ENCODE measurements at regions not wholly inside any gene's neighbourhood (a gene's known extent, or its start where the extent isn't known, plus 50 kb on each side); places are given as distances from the start of the nearest gene placed in this dataset.

GRCh38 chr9:129285979-129286772, 108.1 kb upstream of the IER5L start:
- no peak for DNase-seq (ENCODE audit: low read depth, low spot score)

DNA sequence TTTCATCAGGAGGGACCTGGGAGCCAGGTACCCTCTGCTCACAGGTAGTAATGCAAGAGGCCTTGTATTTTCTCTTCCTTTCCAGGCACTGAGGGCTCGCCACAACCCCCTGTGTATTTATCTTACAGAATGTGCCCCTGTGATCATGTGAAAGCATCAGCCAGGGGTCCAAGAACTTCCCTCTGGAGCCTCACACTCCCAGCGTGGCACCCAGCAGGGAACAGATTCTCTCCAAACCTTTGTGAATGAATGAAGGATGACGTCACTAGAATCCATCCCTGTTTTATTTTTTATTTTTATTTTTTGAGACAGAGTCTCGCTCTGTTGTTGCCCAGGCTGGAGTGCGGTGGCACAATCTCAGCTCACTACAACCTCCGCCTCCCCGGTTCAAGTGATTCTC, 107.3 kb upstream of the IER5L start:
- DNase-seq (ENCODE audit: low read depth, low spot score): no peak

GRCh38 chr9:129284607-129285291, 106.7 kb upstream of the IER5L start:
- no peak for DNase-seq (ENCODE audit: low read depth, low spot score)

DNA sequence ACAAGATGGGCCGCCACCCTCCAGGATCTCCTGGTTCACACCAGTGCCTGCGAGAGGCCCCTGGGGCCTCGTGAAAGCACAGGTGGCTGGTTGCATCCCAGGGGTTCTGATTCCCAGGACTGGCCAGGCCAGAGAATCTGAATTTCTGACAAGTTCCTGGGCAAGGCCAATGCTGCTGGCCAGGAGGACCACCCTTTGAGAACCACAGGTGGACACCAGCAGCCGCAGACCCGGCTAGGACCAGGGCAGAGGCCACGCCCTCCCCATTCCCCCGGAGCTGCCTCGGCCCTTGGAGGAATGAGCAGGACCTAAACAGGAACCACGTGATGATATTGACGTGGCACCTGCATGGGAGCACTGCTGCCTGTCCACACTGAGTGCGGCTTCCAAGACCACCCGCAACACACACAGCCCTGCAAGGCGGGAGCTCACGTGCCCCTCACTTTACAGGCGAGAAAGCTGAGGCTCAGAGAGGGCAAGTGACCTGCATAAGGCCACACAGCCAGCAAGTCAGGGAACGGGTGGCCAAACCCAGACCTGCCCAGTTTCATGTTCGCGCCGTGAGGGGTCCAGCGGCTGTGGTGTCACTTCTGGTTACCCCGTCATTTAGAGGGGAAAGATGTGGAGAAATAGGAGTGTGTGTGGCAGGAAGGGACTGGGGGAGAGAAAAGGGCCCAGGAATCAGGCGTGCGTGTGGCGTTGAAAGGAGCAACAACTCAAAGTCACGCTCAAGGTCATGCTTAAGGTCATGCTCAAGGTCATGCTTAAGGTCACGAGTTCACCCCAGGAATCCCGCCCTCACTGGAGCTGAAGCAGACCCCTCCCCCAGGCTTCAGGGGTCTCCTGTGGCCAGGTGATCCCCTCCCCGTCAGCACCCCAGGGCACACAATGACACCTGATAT, 105.9 kb upstream of the IER5L start:
- no peak for DNase-seq (ENCODE audit: low read depth, low spot score)

DNA sequence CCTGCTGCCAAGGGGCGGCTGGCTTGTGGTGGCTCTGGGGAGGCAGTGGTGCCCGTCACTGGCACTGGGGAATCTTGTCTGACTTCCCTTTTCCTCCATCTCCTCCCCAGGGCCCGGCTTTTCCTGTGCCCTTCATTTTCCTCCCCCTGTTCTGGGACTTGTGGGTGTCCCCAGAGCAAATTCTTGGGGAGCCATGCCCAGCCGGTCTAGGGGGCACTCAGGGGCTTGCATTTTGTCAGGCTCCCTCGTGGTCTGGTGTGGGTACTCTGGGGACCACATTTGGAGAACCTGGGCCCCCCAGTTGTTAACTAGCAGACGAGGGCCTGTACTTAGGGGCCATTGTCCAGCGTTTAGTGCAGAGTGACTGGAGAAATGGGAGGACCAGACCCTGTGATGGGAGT, 105.2 kb upstream of the IER5L start:
- no peak for DNase-seq (ENCODE audit: low read depth, low spot score)

DNA sequence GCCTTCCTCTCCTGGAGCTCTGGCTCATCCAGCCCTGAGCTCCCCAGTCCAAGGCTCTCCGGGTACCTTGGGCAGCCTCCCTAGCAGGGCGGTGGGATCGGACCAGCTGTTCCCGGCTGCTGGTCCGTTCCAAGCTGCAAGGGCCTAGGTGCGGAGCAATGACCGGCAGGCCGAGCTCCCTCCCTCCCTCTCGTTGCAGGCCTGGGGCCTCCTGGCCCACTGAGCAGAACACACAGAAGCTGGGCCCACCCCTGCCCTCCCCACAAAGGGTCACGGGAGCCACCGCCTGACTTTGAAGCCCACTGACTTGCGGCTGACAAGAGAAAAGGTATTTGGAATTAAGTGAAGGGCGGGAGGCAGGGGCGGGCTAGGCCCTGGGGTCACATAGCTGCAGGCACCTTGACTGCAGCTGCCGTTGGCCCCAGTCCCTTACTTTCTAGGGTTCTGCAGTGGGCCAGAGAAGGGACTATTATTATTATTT, 104.7 kb upstream of the IER5L start:
- DNase-seq (ENCODE audit: low read depth, low spot score): no peak

DNA sequence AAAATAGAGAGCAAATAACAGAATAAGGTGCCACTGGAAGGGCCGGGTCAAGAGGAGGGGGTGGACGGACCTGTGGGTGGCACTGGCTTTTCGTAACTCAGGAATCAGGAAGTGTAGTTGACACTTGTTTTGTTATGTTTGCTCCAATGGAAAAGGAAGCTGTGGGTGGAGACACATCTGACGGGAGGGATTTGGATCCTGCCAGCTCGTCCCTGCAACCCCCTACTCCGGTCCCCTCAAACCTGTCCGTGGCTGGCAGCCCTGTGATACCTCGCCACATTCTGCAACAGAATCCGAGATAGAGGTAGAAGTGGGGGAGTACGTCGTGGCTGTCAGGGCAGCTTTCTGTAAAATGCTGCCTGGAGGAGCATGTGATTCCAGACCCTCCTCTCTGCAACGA, 104.2 kb upstream of the IER5L start:
- no peak for DNase-seq (ENCODE audit: low read depth, low spot score)

GRCh38 chr9:129281506-129282145, 103.6 kb upstream of the IER5L start:
- no peak for DNase-seq (ENCODE audit: low read depth, low spot score)

GRCh38 chr9:129280623-129281271, 102.7 kb upstream of the IER5L start:
- DNase-seq (ENCODE audit: low read depth, low spot score): no peak

GRCh38 chr9:129280236-129280622, 102.2 kb upstream of the IER5L start:
- DNase-seq (ENCODE audit: low read depth, low spot score): no peak

GRCh38 chr9:129278391-129279237, 100.6 kb upstream of the IER5L start:
- no peak for DNase-seq (ENCODE audit: low read depth, low spot score)

DNA sequence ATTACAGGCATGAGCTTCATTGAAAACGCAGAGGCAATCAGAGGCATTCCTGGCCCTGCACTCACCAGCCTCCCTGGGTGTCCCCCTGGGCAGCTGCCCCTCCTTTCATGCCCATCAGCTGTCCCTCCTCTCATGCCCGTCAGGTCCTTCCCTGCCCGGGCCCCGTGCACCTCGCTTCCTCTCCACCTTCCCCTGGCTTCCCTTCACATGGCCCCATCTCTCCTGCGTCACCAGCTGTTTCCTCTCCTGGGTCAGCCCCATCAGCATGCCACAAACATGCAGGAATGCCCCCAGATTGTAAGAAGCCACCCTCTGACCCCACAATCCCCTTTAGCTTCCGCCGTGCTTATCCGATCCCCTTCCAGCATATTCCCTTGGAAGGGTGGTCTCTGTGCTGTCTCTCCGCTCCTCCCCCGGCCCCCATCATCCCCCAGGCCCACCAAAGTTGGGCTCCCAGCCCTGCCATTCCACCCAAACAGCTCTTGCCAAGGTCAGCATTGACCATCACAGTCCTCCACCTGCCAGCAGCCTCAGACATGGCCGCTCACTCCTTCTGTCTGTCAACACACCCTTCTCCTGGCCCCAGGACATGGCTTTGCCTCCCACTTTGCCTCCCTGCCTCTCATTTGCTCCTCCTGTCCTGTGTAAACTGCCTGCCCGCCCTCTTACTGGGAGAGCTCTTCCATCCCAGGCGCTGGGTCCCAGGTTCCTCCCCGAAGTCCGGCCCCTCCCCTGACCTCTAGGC, 98.6 kb upstream of the IER5L start:
- DNase-seq (ENCODE audit: low read depth, low spot score): no peak

DNA sequence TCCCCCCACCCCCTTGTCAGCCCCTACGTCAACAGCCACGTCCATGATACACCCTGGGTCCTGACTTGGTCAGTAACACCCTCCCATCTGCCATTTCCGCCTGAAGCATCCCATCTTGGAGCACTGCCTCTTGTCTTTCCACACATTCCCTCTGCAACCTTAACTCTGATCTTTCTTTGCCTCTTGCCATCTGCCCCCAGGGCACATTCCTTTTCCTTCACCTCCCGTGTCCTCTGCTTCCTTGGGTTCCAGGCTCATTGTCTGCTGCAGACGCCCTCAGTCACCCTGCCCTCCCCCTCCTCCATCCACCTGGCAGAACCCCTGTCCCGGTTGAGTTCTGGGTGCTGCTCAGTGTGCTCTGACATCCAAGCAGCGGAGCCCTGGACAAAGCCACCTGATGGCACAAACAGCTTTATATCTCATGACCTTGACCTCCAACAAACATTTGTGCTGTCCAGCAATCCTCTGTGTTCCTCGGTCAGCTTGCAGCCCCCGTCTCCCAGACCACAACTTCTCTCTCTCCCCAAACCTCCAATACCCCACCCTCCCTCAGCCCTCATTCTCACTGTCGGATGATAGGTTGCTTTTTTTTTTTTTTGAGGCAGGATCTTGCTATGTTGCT, 97.7 kb upstream of the IER5L start:
- DNase-seq (ENCODE audit: low read depth, low spot score): no peak

DNA sequence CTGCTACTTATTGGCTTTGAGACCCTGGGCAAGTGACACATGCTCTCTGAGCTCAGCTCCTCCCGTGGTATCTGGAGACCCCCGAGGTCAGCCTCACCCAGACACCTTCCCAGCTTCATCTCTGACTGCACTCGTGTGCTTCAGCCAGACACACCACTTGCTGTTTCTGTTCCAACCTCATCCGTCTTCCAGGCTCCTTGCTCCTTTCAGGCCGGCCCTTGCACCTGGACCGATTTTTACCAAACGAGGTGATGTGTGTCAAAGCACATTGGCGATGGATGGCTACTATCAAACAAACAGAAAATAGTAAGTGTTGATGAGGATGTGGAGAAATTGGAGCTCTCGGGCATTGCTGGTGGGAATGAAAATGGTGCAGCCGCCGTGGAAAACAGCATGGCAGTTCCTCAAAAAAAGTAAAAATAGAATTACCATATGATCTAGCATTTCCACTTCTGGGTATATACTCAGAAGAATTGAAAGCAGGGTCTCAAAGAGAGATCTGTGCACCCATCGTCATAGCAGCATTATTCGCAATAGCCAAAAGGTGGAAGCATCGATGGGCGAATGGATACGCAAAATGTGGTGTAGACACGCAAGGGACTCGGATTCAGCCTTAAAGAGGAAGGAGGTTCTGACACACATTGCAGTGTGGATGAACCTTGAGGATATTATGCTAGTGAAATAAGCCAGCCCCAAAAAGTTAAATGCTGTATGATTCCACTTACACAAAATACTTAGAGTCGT, 96.1 kb upstream of the IER5L start:
- no peak for DNase-seq (ENCODE audit: low read depth, low spot score)

GRCh38 chr9:129273136-129273895, 95.3 kb upstream of the IER5L start:
- DNase-seq (ENCODE audit: low read depth, low spot score): no peak

- DNase-seq (ENCODE audit: low read depth, low spot score): no peak
Measured at GRCh38 chr9:129272348-129273025, 94.4 kb upstream of the IER5L start.

DNA sequence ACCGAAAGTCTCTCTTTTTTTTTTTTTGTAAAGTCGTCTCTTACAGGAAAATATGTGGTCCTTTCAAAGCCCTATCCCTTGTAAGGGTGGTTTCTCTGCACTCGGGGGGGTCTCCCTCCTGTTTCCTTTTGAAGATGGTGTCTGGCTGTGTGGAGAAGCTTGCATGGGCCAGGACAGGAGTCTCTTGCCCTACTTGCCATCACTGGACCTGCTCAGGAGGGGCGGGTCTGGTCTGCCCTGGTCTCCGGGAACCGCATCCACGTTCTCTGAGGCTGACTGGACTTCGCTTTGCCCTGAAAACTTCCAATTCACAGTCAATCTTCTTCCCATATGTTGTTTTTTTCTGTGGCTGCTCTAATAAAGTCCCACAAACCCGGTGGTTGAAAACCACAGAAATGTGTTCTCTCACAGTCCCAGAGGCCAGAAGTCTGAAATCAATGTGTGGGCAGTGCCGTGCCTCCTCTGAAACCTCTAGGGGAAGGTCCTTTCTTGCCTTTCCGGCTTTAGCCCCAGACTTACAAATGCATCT, 92.9 kb upstream of the IER5L start:
- no peak for DNase-seq (ENCODE audit: low read depth, low spot score)
